GM18508 (cell line): ENCODE measurements at regions not wholly inside any gene's neighbourhood (a gene's known extent, or its start where the extent isn't known, plus 50 kb on each side); places are given as distances from the start of the nearest gene placed in this dataset.
"Not testable (repeated sequence)": the region's sequence is repeated elsewhere in the genome, so short reads cannot be mapped to it uniquely, and the experiment has no call there.

Experiments used
- ATAC-seq: cut with Tn5 transposase; IDR thresholded peaks from one replicate; pipeline ENCODE4 v1.9.1; 2021; ENCODE audit warnings: moderate number of reproducible peaks; ENCODE audit not compliant: insufficient read depth, unreplicated experiment

- no peak for ATAC-seq
Measured at GRCh38 chr15:66863390-66864085, 161.5 kb downstream of the SMAD6 start.

GRCh38 chr15:66864086-66864830 is 162.2 kb downstream of the SMAD6 start:
- no peak for ATAC-seq

GRCh38 chr15:66864871-66865281 is 162.8 kb downstream of the SMAD6 start:
- ATAC-seq, result no peak

GRCh38 chr15:66865622-66866611 is 163.9 kb downstream of the SMAD6 start:
- peak; percentile 53 for ATAC-seq

- no peak for ATAC-seq
Measured at GRCh38 chr15:66866656-66867055, 164.6 kb downstream of the SMAD6 start.

GRCh38 chr15:66868918-66869317 is 166.9 kb downstream of the SMAD6 start:
- ATAC-seq, result no peak

- ATAC-seq, result no peak
Measured at GRCh38 chr15:66870880-66871388, 168.9 kb downstream of the SMAD6 start.

GRCh38 chr15:66872405-66872804 is 170.4 kb downstream of the SMAD6 start:
- ATAC-seq, result no peak

GRCh38 chr15:66873331-66873730 is 171.3 kb downstream of the SMAD6 start:
- not testable (repeated sequence) for ATAC-seq

- no peak for ATAC-seq
Measured at GRCh38 chr15:66873856-66874255, 171.8 kb downstream of the SMAD6 start.

GRCh38 chr15:66875588-66876420 is 173.8 kb downstream of the SMAD6 start:
- ATAC-seq, result no peak

GRCh38 chr15:66876421-66876730 is 174.3 kb downstream of the SMAD6 start:
- no peak for ATAC-seq

GRCh38 chr15:66876731-66877476 is 174.9 kb downstream of the SMAD6 start:
- ATAC-seq, result no peak

GRCh38 chr15:66877477-66878271 is 175.6 kb downstream of the SMAD6 start:
- ATAC-seq, result no peak

- no peak for ATAC-seq
Measured at GRCh38 chr15:66878761-66879160, 176.7 kb downstream of the SMAD6 start.

- ATAC-seq, result no peak
Measured at GRCh38 chr15:66879531-66880368, 177.7 kb downstream of the SMAD6 start.

GRCh38 chr15:66880380-66881155 is 178.5 kb downstream of the SMAD6 start:
- no peak for ATAC-seq
